ENCODE measurements at regions not wholly inside any gene's neighbourhood (a gene's known extent, or its start where the extent isn't known, plus 50 kb on each side); places are given as distances from the start of the nearest gene placed in this dataset.

DNA sequence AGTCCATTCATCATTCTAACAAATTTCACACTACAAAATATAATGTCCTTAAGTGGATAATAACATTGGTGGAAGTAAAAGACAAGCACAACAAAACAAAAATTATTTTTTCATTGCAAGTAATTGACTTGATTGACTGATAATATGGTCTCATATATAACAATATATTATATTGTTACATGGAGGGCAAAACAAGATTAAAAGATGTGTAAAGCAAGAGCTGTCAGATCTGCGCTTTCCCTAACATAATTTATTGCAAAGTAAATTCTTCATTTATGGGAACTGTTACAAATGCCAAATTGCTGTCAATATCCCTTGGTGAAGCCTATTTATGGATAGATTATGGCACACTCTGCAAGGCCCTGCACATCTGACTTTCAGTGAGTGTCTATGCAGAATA is 233.6 kb downstream of the PCDH7 start:
- no peak for ATAC-seq

GRCh38 chr4:30956916-30957315 is 236.7 kb downstream of the PCDH7 start:
- TF ChIP-seq ARNTL (CRISPR knock-in tag; IDR thresholded peaks at IDR 0.05; ENCODE audit: borderline replicate concordance, low read depth) (no peak), RARB (CRISPR knock-in tag; IDR thresholded peaks at IDR 0.05) (no peak), ESRRG (CRISPR knock-in tag; IDR thresholded peaks at IDR 0.05) (no peak)
- TF ChIP-seq, protein P1, sequence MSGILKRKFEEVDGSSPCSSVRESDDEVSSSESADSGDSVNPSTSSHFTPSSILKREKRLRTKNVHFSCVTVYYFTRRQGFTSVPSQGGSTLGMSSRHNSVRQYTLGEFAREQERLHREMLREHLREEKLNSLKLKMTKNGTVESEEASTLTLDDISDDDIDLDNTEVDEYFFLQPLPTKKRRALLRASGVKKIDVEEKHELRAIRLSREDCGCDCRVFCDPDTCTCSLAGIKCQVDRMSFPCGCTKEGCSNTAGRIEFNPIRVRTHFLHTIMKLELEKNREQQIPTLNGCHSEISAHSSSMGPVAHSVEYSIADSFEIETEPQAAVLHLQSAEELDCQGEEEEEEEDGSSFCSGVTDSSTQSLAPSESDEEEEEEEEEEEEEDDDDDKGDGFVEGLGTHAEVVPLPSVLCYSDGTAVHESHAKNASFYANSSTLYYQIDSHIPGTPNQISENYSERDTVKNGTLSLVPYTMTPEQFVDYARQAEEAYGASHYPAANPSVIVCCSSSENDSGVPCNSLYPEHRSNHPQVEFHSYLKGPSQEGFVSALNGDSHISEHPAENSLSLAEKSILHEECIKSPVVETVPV (CRISPR knock-in tag; IDR thresholded peaks at IDR 0.05): no peak
- ATAC-seq: no peak

More for the DNA sequence above, 233.6 kb downstream of the PCDH7 start:
- TF ChIP-seq ZNF70 (CRISPR knock-in tag; IDR thresholded peaks at IDR 0.05): no peak

- ATAC-seq: no peak
- TF ChIP-seq OSR1 (CRISPR knock-in tag; IDR thresholded peaks at IDR 0.05): no peak
- TF ChIP-seq POU6F1 (CRISPR knock-in tag; IDR thresholded peaks at IDR 0.05; ENCODE audit: borderline replicate concordance, low read depth): no peak
- TF ChIP-seq ZFP30 (CRISPR knock-in tag; IDR thresholded peaks at IDR 0.05): no peak
These were observed 237.5 kb downstream of the PCDH7 start for GRCh38 chr4:30957706-30958105.

GRCh38 chr4:30959781-30960485 is 239.8 kb downstream of the PCDH7 start:
- TF ChIP-seq CSDC2 (CRISPR knock-in tag; IDR thresholded peaks at IDR 0.05) (no peak), RARB (CRISPR knock-in tag; IDR thresholded peaks at IDR 0.05) (no peak), GLIS3 (CRISPR knock-in tag; IDR thresholded peaks at IDR 0.05) (no peak), ZNF70 (CRISPR knock-in tag; IDR thresholded peaks at IDR 0.05) (no peak), PATZ1 (CRISPR knock-in tag; IDR thresholded peaks at IDR 0.05; ENCODE audit: borderline replicate concordance) (no peak), BACH2 (CRISPR knock-in tag; IDR thresholded peaks at IDR 0.05; ENCODE audit: borderline replicate concordance) (no peak), ZNF8 (CRISPR knock-in tag; IDR thresholded peaks at IDR 0.05) (no peak), ESRRG (CRISPR knock-in tag; IDR thresholded peaks at IDR 0.05) (no peak), ZFP3 (CRISPR knock-in tag; IDR thresholded peaks at IDR 0.05) (no peak)
- TF ChIP-seq, protein P2, sequence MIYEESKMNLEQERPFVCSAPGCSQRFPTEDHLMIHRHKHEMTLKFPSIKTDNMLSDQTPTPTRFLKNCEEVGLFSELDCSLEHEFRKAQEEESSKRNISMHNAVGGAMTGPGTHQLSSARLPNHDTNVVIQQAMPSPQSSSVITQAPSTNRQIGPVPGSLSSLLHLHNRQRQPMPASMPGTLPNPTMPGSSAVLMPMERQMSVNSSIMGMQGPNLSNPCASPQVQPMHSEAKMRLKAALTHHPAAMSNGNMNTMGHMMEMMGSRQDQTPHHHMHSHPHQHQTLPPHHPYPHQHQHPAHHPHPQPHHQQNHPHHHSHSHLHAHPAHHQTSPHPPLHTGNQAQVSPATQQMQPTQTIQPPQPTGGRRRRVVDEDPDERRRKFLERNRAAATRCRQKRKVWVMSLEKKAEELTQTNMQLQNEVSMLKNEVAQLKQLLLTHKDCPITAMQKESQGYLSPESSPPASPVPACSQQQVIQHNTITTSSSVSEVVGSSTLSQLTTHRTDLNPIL (CRISPR knock-in tag; IDR thresholded peaks at IDR 0.05; ENCODE audit: low read depth): no peak
- TF ChIP-seq, protein P1 (CRISPR knock-in tag; IDR thresholded peaks at IDR 0.05): no peak
- no peak for ATAC-seq

DNA sequence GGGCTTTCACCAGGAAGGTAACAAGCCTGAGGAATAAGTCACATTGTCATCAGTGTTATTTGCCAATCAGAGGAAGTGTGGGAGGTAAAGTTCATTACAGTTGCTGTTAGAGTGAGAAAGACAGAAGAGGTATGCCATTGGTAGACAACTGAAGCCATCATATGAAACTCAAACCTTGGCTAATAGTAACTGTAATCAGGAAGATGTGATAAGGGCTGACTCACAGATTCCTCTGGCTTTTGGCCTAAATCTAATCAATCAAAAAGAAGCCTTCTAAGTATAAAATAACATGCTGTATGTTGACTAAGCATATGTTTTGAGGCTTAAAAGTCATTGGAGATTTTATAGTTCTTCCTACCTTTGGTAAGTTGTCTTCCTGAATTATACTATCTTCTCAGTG is 242.8 kb downstream of the PCDH7 start:
- ATAC-seq: no peak
- TF ChIP-seq PATZ1 (CRISPR knock-in tag; IDR thresholded peaks at IDR 0.05; ENCODE audit: borderline replicate concordance) (no peak), CSDC2 (CRISPR knock-in tag; IDR thresholded peaks at IDR 0.05) (no peak), TOX (CRISPR knock-in tag; IDR thresholded peaks at IDR 0.05; ENCODE audit: borderline replicate concordance) (no peak), ZFP30 (CRISPR knock-in tag; IDR thresholded peaks at IDR 0.05) (no peak), ISL1 (CRISPR knock-in tag; IDR thresholded peaks at IDR 0.05) (no peak), POU6F1 (CRISPR knock-in tag; IDR thresholded peaks at IDR 0.05; ENCODE audit: borderline replicate concordance, low read depth) (no peak), BACH2 (CRISPR knock-in tag; IDR thresholded peaks at IDR 0.05; ENCODE audit: borderline replicate concordance) (no peak), RARB (CRISPR knock-in tag; IDR thresholded peaks at IDR 0.05) (no peak)
- TF ChIP-seq, protein P1 (CRISPR knock-in tag; IDR thresholded peaks at IDR 0.05): no peak
- TF ChIP-seq, protein P2 (CRISPR knock-in tag; IDR thresholded peaks at IDR 0.05; ENCODE audit: low read depth): no peak

Measured in SK-N-SH treated with all-trans-retinoic acid at 6 μM for 48 hours (cell line).